Heart right ventricle (tissue), 16 donors: ENCODE measurements at regions not wholly inside any gene's neighbourhood (a gene's known extent, or its start where the extent isn't known, plus 50 kb on each side); places are given as distances from the start of the nearest gene placed in this dataset.

ENCODE experiments used
- ATAC-seq, 8 donors: fragments of 200-7000 bp; cut with Tn5 transposase; one replicate each; pipeline ENCODE4 v1.9.1; 2020; ENCODE audit warnings: mild to moderate bottlenecking in 8 of 8, moderate library complexity in 8 of 8, moderate number of reproducible peaks in 1 of 8
- DNase-seq, 2 donors: peaks; one replicate each; pipeline ENCODE4 v3.0.0-alpha.2; 2020
- H3K27ac ChIP-seq, 10 donors: fragments of 200-600 bp; sonication (generic) in 2 of 10; one replicate each; pipeline versions ENCODE4 v1.5.0 to v1.8.0; 2020 to 2022; ENCODE audit warnings: mild to moderate bottlenecking in 3 of 10
- H3K27me3 ChIP-seq, 7 donors: fragments of 200-600 bp; one replicate each; pipeline ENCODE4 v1.8.0; 2021 to 2022; ENCODE audit warnings: mild to moderate bottlenecking in 2 of 7
- H3K36me3 ChIP-seq, 9 donors: fragments of 200-600 bp; sonication (generic) in 1 of 9; one replicate each; pipeline versions ENCODE4 v1.5.0 to v1.8.0; 2020 to 2022; ENCODE audit warnings: mild to moderate bottlenecking in 2 of 9
- H3K4me1 ChIP-seq, 9 donors: fragments of 200-600 bp; sonication (generic) in 1 of 9; one replicate each; pipeline versions ENCODE4 v1.5.0 to v1.8.0; 2020 to 2022; ENCODE audit warnings: mild to moderate bottlenecking in 4 of 9
- H3K4me3 ChIP-seq, 10 donors: fragments of 200-600 bp; sonication (generic) in 2 of 10; one replicate each; pipeline versions ENCODE4 v1.5.0 to v1.8.0; 2020 to 2022; ENCODE audit warnings: mild to moderate bottlenecking in 7 of 10, moderate library complexity in 2 of 10
- H3K9me3 ChIP-seq, 11 donors: fragments of 200-600 bp in 10 of 11; sonication (generic) in 2 of 11; one replicate each; pipeline versions ENCODE4 v1.5.0 to v1.8.0; 2013 to 2022; ENCODE audit warnings: mild to moderate bottlenecking in 2 of 11, control low read depth in 1 of 11, moderate library complexity in 1 of 11
- WGBS, 2 donors: extraction: QIAGEN DNeasy Blood & Tissue Kit; methylation state at CpG; one replicate each; pipeline ENCODE4 v1.1.7; 2013; ENCODE audit warnings: inconsistent platforms in 1 of 2; 5-methylcytosine and 5-hydroxymethylcytosine counted together
- intact Hi-C, 10 donors: fragments of 100-400 bp; cut with DNase I; formaldehyde crosslinking; loops; one replicate each; pipeline versions ENCODE4 v1.11.1 to v1.14.2; 2022
- TF ChIP-seq, protein P1 (sequence below), 9 donors: fragments of 200-600 bp; sonication (generic) in 2 of 9; IDR thresholded peaks; one replicate each; pipeline versions ENCODE4 v1.5.0 to v1.8.0; 2021 to 2022; ENCODE audit warnings: antibody characterized with exemption in 9 of 9, mild to moderate bottlenecking in 5 of 9, moderate library complexity in 1 of 9
- donor health status: Arrhythmogenic right ventricular cardiomyopathy.
- donor health status: ischemic (EF 13 %, LVEDD 7.1; RV severe dilation, severe dysfunction).
- donor health status: healthy with polysubstance abuse.
- donor health status: DM: no; HTN: yes; CAD: no.
- donor health status: DM: no; HTN: no; CAD: no.
- donor health status: ischemic (EF 25% LVEDD 6.9; RV normal size, moderate dysfunction).
- donor health status: ischemic (EF 25% LVEDD 5.7; RV mildly dilated, moderate dysfunction).
- donor health status: healthy.
- donor health status: DM: yes; HTN: yes; CAD: no.
- donor health status: Ischemic cardiomyopathy.
- donor health status: ischemic (EF 35%, LVEDD 5.7; RV mildly dilated, moderate dysfunction).
- donor health status: nonischemic (EF 11% LVEDD 7.7; RV severe dilation, severe dysfunction).
- donor health status: DM: yes; HTN: yes; CAD: no.
- donor health status: PGD.
- donor health status: ischemic (EF 29% LVEDD 5.4; RV normal size, mild dysfunction).
- donor health status: nonischemic (EF 23%, LVEDD 6.1; RV moderate dilation, normal function).

DNA sequence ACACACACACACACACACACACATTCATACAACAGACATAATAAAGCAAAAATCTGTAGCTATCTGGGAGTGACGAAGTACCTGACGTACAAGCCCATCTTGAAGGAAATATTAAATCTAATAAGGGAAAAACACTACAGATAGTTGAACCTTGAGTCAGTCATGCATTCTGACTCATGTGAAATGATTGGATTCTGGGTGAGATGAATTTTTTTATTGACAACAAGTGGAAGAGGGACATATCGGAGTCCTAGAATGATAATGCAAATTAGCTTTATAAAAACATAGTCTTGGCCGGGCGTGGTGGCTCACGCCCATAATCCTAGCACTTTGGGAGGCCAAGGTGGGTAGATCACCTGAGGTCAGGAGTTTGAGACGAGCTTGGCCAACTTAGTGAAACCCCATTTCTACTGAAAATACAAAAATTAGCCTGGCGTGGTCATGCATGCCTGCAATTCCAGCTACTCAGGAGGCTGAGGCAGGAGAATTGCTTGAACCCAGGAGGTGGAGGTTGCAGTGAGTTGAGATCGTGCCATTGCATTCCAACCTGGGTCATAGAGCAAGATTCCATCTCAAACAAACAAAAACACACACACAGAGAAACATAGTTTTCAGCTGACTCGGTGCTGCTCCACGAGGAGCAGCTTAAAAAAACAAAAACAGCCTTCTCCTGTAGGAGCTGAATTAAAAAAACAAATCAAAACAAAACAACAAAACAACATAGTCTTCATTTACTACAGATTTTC is 154.4 kb upstream of the MKLN1 start:
- H3K9me3 ChIP-seq = no peaks in the 10 kb centered on the region
- TF ChIP-seq, protein P1, sequence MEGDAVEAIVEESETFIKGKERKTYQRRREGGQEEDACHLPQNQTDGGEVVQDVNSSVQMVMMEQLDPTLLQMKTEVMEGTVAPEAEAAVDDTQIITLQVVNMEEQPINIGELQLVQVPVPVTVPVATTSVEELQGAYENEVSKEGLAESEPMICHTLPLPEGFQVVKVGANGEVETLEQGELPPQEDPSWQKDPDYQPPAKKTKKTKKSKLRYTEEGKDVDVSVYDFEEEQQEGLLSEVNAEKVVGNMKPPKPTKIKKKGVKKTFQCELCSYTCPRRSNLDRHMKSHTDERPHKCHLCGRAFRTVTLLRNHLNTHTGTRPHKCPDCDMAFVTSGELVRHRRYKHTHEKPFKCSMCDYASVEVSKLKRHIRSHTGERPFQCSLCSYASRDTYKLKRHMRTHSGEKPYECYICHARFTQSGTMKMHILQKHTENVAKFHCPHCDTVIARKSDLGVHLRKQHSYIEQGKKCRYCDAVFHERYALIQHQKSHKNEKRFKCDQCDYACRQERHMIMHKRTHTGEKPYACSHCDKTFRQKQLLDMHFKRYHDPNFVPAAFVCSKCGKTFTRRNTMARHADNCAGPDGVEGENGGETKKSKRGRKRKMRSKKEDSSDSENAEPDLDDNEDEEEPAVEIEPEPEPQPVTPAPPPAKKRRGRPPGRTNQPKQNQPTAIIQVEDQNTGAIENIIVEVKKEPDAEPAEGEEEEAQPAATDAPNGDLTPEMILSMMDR (IDR thresholded peaks at IDR 0.05) = no peak
- no peak overlapping the region for H3K27ac ChIP-seq
- no peak overlapping the region for H3K4me3 ChIP-seq
- intact Hi-C loops = no loop called here
- no peak for DNase-seq
- no peaks in the 10 kb centered on the region for H3K36me3 ChIP-seq
- no peaks in the 10 kb centered on the region for H3K4me1 ChIP-seq
- no peaks in the 10 kb centered on the region for H3K27me3 ChIP-seq
- ATAC-seq = no peak
- 75 to 80% methylated on average over 11 of the region's 11 CpGs for WGBS, 2 donors

DNA sequence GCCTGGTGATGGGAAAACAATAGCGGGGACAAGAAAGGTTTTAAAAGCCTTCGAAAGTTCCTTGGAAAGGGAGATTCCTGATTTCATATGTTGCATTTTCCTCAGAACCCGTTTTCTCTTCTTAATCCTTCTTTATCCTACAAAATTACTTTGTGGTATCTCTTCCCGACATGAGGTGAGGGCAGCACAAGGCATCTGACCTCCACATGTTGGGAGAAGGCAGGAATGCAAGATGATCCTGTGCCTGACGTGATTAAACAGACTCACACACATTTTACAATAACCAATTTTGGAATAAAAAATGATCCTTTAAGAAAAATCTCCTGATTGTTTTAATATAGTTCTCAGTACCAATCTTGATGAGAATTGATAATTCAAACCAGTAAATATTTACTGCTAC is 153.3 kb upstream of the MKLN1 start:
- intact Hi-C loops = no loop called here

DNA sequence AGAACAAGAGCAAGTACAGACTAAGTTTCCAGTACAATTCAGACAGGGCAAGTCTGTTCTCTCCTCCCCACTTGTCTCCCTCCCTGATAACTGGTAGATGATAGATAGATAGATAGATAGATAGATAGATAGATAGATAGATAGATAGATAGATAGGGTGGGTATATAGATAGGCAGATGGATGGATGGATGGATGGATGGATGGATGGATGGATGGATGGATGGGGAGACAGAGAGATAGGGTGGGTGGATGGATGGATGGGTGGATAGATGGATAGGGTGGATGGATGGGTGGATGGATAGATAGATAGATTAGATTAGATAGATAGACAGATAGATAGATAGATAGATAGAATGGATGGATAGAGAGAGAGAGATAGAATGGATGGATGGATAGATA is 152.8 kb upstream of the MKLN1 start:
- intact Hi-C loops = no loop called here
- ATAC-seq = no peak
- H3K9me3 ChIP-seq = no peaks in the 10 kb centered on the region

More for the DNA sequence above, 153.3 kb upstream of the MKLN1 start:
- Histone ChIP-seq H3K4me3 (no peak overlapping the region), H3K27ac (no peak overlapping the region), H3K9me3 (no peaks in the 10 kb centered on the region), H3K36me3 (no peaks in the 10 kb centered on the region), H3K4me1 (no peaks in the 10 kb centered on the region), H3K27me3 (no peaks in the 10 kb centered on the region)
- 80 to 84% methylated on average over 5 of the region's 5 CpGs for WGBS, 2 donors
- TF ChIP-seq, protein P1 (IDR thresholded peaks at IDR 0.05) = no peak
- no peak for DNase-seq
- ATAC-seq = no peak

DNA sequence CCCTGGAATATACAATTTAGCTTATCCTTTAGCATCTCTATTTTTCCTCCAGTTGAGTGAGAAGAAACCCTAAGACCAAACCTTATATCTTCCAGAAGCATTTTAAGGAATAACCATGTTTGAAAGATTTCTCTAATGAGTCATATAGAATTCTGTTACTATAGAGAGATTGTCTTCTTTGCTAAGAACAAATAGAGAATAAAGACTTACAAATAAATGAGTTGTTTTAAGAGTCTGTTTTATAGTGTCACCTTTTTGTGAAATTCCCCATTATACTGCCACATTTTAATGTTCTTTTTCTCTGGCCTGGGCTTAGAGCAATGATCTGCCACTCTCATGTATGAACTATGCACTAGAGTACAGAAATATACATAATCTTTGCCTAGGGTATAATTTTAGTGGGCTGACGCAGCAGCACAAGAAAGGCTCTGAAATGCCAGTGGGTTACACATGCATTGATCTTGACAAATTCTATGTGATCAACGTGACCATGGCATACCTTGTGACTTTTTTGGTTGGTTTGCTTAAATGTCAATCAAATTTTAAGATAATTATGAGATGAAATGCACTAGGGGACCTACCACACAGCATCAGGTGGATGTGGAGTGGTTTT is 145.1 kb upstream of the MKLN1 start:
- TF ChIP-seq, protein P1 (IDR thresholded peaks at IDR 0.05) = no peak
- no peaks in the 10 kb centered on the region for H3K27me3 ChIP-seq
- H3K4me1 ChIP-seq = peaks cover 0 to 11% (median 0%) of the 10 kb centered on the region in 9 donors
- WGBS, 2 donors = 70 to 80% methylated on average over 2 of the region's 2 CpGs
- intact Hi-C loops = loop anchor here in 2 of 10 donors (10.0 kb wide), 1 partner anchor 68 kb away; no protein-coding TSS in a partner anchor
- no peak overlapping the region for H3K27ac ChIP-seq
- no peaks in the 10 kb centered on the region for H3K9me3 ChIP-seq
- no peaks in the 10 kb centered on the region for H3K36me3 ChIP-seq
- DNase-seq (no peak), ATAC-seq (no peak)
- H3K4me3 ChIP-seq = no peak overlapping the region

More for the DNA sequence above, 152.8 kb upstream of the MKLN1 start:
- H3K4me1 ChIP-seq = no peaks in the 10 kb centered on the region
- H3K4me3 ChIP-seq = no peak overlapping the region
- H3K36me3 ChIP-seq = no peaks in the 10 kb centered on the region
- H3K27ac ChIP-seq = no peak overlapping the region
- no peaks in the 10 kb centered on the region for H3K27me3 ChIP-seq
- DNase-seq = no peak
- TF ChIP-seq, protein P1 (IDR thresholded peaks at IDR 0.05) = no peak
